ENCODE measurements at regions not wholly inside any gene's neighbourhood (a gene's known extent, or its start where the extent isn't known, plus 50 kb on each side); places are given as distances from the start of the nearest gene placed in this dataset.

DNA sequence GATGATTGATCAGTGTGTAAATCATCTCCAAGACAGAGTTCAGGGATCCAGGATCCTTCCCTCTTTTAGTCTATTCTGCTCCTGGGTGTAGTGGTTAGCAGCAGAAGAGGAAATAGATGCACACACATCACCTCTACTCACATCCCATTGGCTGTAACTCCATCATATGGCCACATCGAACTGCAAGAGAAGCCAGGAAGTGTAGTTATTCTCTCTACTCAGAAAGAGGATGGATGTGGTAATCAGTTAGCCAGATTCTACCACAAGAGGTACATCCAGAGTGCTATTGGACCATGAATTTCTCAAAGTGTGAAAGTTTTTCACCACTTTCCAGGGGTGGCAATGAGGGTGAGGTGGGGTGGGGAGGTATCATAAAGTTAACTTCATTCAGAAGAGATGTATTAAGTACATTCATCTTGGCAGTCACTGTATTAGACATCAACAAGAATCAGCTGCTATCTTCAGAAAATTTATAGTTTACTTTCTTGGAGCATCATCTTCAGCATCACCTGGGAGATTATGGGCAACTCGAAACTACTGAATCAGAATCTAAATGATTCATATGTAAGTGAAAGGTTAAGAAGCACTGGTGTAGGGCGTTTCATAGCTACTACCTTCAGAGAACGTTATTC lies 60.6 kb upstream of the GAP43 start:
- Histone ChIP-seq H3K4me3 (no peak overlapping the region), H3K4me1 (ENCODE audit: low read depth) (no peaks in the 10 kb centered on the region), H3K27ac (no peak overlapping the region), H3K9me3 (ENCODE audit: low read depth) (no peaks in the 10 kb centered on the region), H3K36me3 (no peaks in the 10 kb centered on the region), H3K27me3 (no peaks in the 10 kb centered on the region)
- no peak for DNase-seq (ENCODE audit: low read depth in 1 of 2, low spot score in 1 of 2)
- TF ChIP-seq, protein P1, sequence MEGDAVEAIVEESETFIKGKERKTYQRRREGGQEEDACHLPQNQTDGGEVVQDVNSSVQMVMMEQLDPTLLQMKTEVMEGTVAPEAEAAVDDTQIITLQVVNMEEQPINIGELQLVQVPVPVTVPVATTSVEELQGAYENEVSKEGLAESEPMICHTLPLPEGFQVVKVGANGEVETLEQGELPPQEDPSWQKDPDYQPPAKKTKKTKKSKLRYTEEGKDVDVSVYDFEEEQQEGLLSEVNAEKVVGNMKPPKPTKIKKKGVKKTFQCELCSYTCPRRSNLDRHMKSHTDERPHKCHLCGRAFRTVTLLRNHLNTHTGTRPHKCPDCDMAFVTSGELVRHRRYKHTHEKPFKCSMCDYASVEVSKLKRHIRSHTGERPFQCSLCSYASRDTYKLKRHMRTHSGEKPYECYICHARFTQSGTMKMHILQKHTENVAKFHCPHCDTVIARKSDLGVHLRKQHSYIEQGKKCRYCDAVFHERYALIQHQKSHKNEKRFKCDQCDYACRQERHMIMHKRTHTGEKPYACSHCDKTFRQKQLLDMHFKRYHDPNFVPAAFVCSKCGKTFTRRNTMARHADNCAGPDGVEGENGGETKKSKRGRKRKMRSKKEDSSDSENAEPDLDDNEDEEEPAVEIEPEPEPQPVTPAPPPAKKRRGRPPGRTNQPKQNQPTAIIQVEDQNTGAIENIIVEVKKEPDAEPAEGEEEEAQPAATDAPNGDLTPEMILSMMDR (IDR thresholded peaks at IDR 0.05; ENCODE audit: low read depth, low read length), result no peak

DNA sequence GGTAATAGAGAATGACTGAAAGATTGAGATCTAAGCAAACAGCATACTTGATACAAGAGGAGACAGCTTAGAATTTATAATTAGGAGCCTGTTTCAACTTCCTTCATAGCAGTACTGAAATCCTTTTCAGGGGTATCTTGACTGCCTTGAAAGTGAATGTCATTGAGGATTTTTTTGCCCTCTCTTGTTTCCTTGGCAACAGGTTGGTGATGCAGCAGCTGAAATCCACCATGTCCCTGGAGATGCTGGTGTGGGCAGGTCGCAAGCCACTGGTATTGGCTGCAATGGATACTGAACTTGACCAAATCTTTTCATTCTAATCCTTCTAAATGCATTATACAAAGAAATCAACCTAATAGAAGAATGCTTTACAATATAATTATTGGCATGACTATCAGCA lies 59.3 kb upstream of the GAP43 start:
- Histone ChIP-seq H3K4me1 (ENCODE audit: low read depth) (no peaks in the 10 kb centered on the region), H3K4me3 (no peak overlapping the region), H3K9me3 (ENCODE audit: low read depth) (no peaks in the 10 kb centered on the region), H3K36me3 (no peaks in the 10 kb centered on the region), H3K27ac (no peak overlapping the region), H3K27me3 (no peaks in the 10 kb centered on the region)
- TF ChIP-seq, protein P1 (IDR thresholded peaks at IDR 0.05; ENCODE audit: low read depth, low read length), result no peak
- DNase-seq (ENCODE audit: low read depth in 1 of 2, low spot score in 1 of 2), result no peak

DNA sequence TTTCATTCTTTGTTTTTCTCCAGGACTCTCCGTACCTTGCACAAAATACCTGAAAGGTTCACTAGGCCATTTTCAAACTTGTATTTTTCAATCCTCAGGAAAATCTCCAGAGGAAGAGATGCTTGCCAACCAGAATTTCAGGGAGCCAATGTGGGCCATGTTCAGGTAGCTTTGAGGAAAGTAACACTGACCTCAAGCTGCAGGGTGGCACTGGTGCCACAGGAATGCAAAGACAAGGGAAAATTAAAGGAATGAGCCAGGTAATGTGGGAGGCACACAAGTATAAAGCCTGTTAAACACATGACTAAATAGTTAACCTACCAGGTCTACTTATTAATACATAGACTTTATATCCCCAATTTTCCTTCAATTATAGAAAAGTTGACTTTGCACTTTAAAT lies 51.9 kb upstream of the GAP43 start:
- no peaks in the 10 kb centered on the region for H3K27me3 ChIP-seq
- H3K9me3 ChIP-seq (ENCODE audit: low read depth), result no peaks in the 10 kb centered on the region
- H3K4me3 ChIP-seq, result no peak overlapping the region
- no peak overlapping the region for H3K27ac ChIP-seq
- no peaks in the 10 kb centered on the region for H3K4me1 ChIP-seq (ENCODE audit: low read depth)
- no peak for DNase-seq (ENCODE audit: low read depth in 1 of 2, low spot score in 1 of 2)
- TF ChIP-seq, protein P1 (IDR thresholded peaks at IDR 0.05; ENCODE audit: low read depth, low read length), result no peak
- H3K36me3 ChIP-seq, result no peaks in the 10 kb centered on the region

All from cardiac muscle cell (in vitro differentiated cells and primary cell).